ENCODE measurements at regions not wholly inside any gene's neighbourhood (a gene's known extent, or its start where the extent isn't known, plus 50 kb on each side); places are given as distances from the start of the nearest gene placed in this dataset.

GRCh38 chr19:33957804-33958203 lies 161.1 kb downstream of the KCTD15 start:
- POLR2A ChIA-PET: no interaction called here

GRCh38 chr19:33960566-33960965 lies 163.9 kb downstream of the KCTD15 start:
- ChIA-PET CTCF (interaction anchor here (0.7 kb wide), 1 partner anchor 77 kb away, joined by 3 read pairs; no protein-coding TSS in a partner anchor), POLR2A (no interaction called here)
- Mint-ChIP-seq H3K9me3 (no peaks in the 10 kb centered on the region), H3K27me3 (ENCODE audit: low read depth) (no peaks in the 10 kb centered on the region), H3K36me3 (no peaks in the 10 kb centered on the region), H3K4me3 (no peak overlapping the region), H3K4me1 (no peaks in the 10 kb centered on the region), H3K27ac (no peak overlapping the region)
- ATAC-seq (no peak), DNase-seq (ENCODE audit: low spot score) (no peak)
- TF ChIP-seq ZBTB21 (CRISPR knock-in tag; IDR thresholded peaks at IDR 0.05; ENCODE audit: borderline replicate concordance) (no peak), JUN (CRISPR knock-in tag; IDR thresholded peaks at IDR 0.05) (no peak), AFF4 (CRISPR knock-in tag; IDR thresholded peaks at IDR 0.05; ENCODE audit: borderline replicate concordance) (no peak), ZNF219 (CRISPR knock-in tag; IDR thresholded peaks at IDR 0.05; ENCODE audit: borderline replicate concordance) (no peak), ZNF232 (CRISPR knock-in tag; IDR thresholded peaks at IDR 0.05) (no peak), PRDM15 (CRISPR knock-in tag; IDR thresholded peaks at IDR 0.05) (no peak), ZNF425 (CRISPR knock-in tag; conservative IDR thresholded peaks at IDR 0.05) (no peak)

More at GRCh38 chr19:33957804-33958203, 161.1 kb downstream of the KCTD15 start:
- Mint-ChIP-seq H3K4me3 (no peak overlapping the region), H3K27ac (no peak overlapping the region), H3K36me3 (no peaks in the 10 kb centered on the region), H3K27me3 (ENCODE audit: low read depth) (no peaks in the 10 kb centered on the region), H3K4me1 (0 out of 2 replicates have a peak, but pooled peaks cover 7% of the 10 kb centered on the region), H3K9me3 (no peaks in the 10 kb centered on the region)
- DNase-seq (ENCODE audit: low spot score) (no peak), ATAC-seq (no peak)
- TF ChIP-seq ZNF512 (CRISPR knock-in tag; IDR thresholded peaks at IDR 0.05; ENCODE audit: borderline replicate concordance) (no peak), NFATC4 (CRISPR knock-in tag; IDR thresholded peaks at IDR 0.05) (no peak), ZBTB21 (CRISPR knock-in tag; IDR thresholded peaks at IDR 0.05; ENCODE audit: borderline replicate concordance) (no peak), ZNF423 (CRISPR knock-in tag; IDR thresholded peaks at IDR 0.05) (no peak)
- TF ChIP-seq, protein P1, sequence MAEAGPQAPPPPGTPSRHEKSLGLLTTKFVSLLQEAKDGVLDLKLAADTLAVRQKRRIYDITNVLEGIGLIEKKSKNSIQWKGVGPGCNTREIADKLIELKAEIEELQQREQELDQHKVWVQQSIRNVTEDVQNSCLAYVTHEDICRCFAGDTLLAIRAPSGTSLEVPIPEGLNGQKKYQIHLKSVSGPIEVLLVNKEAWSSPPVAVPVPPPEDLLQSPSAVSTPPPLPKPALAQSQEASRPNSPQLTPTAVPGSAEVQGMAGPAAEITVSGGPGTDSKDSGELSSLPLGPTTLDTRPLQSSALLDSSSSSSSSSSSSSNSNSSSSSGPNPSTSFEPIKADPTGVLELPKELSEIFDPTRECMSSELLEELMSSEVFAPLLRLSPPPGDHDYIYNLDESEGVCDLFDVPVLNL (CRISPR knock-in tag; IDR thresholded peaks at IDR 0.05; ENCODE audit: borderline replicate concordance, low read depth): no peak
- TF ChIP-seq, protein P2, sequence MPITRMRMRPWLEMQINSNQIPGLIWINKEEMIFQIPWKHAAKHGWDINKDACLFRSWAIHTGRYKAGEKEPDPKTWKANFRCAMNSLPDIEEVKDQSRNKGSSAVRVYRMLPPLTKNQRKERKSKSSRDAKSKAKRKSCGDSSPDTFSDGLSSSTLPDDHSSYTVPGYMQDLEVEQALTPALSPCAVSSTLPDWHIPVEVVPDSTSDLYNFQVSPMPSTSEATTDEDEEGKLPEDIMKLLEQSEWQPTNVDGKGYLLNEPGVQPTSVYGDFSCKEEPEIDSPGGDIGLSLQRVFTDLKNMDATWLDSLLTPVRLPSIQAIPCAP (CRISPR knock-in tag; IDR thresholded peaks at IDR 0.05): no peak
- TF ChIP-seq, protein P3, sequence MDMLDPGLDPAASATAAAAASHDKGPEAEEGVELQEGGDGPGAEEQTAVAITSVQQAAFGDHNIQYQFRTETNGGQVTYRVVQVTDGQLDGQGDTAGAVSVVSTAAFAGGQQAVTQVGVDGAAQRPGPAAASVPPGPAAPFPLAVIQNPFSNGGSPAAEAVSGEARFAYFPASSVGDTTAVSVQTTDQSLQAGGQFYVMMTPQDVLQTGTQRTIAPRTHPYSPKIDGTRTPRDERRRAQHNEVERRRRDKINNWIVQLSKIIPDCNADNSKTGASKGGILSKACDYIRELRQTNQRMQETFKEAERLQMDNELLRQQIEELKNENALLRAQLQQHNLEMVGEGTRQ (CRISPR knock-in tag; IDR thresholded peaks at IDR 0.05): no peak
- CTCF ChIA-PET: interaction anchor here (1.2 to 1.4 kb wide), 2 partner anchors 11 to 180 kb away, joined by 5 to 6 read pairs; no protein-coding TSS in a partner anchor
